Amniotic stem cell (primary cell): ENCODE measurements at regions not wholly inside any gene's neighbourhood (a gene's known extent, or its start where the extent isn't known, plus 50 kb on each side); places are given as distances from the start of the nearest gene placed in this dataset.
"Not testable (repeated sequence)": the region's sequence is repeated elsewhere in the genome, so short reads cannot be mapped to it uniquely, and the experiment has no call there.

Experiments
- DNase-seq: peaks from one replicate; lab custom pipeline; 2025; lab: John Stamatoyannopoulos, UW

- no peak for DNase-seq
Observed at GRCh38 chr1:194062962-194063361, 876.5 kb upstream of the B3GALT2 start.

- no peak for DNase-seq
Observed at GRCh38 chr1:194062526-194062925, 876.1 kb upstream of the B3GALT2 start.

- DNase-seq: no peak
Observed at GRCh38 chr1:194060481-194060880, 874.1 kb upstream of the B3GALT2 start.

GRCh38 chr1:194058268-194058667 lies 871.9 kb upstream of the B3GALT2 start:
- not testable (repeated sequence) for DNase-seq

GRCh38 chr1:194056169-194056568 lies 869.8 kb upstream of the B3GALT2 start:
- DNase-seq: no peak

GRCh38 chr1:194055536-194055935 lies 869.1 kb upstream of the B3GALT2 start:
- no peak for DNase-seq

- DNase-seq: no peak
Observed at GRCh38 chr1:194052514-194053338, 866.3 kb upstream of the B3GALT2 start.

GRCh38 chr1:194047921-194048320 lies 861.5 kb upstream of the B3GALT2 start:
- no peak for DNase-seq

GRCh38 chr1:194047206-194047605 lies 860.8 kb upstream of the B3GALT2 start:
- no peak for DNase-seq

GRCh38 chr1:194045416-194045815 lies 859.0 kb upstream of the B3GALT2 start:
- DNase-seq: no peak

GRCh38 chr1:194044892-194045291 lies 858.5 kb upstream of the B3GALT2 start:
- no peak for DNase-seq

- no peak for DNase-seq
Observed at GRCh38 chr1:194043984-194044755, 857.8 kb upstream of the B3GALT2 start.

- no peak for DNase-seq
Observed at GRCh38 chr1:194042736-194043135, 856.3 kb upstream of the B3GALT2 start.

- DNase-seq: no peak
Observed at GRCh38 chr1:194040496-194040895, 854.1 kb upstream of the B3GALT2 start.

- no peak for DNase-seq
Observed at GRCh38 chr1:194039578-194039977, 853.2 kb upstream of the B3GALT2 start.

GRCh38 chr1:194033646-194034045 lies 847.2 kb upstream of the B3GALT2 start:
- DNase-seq: no peak

GRCh38 chr1:194028002-194028401 lies 841.6 kb upstream of the B3GALT2 start:
- no peak for DNase-seq

GRCh38 chr1:194026422-194026821 lies 840.0 kb upstream of the B3GALT2 start:
- no peak for DNase-seq

GRCh38 chr1:194024659-194025058 lies 838.2 kb upstream of the B3GALT2 start:
- DNase-seq: no peak

GRCh38 chr1:194014014-194014413 lies 827.6 kb upstream of the B3GALT2 start:
- no peak for DNase-seq

GRCh38 chr1:194013561-194013960 lies 827.1 kb upstream of the B3GALT2 start:
- no peak for DNase-seq

GRCh38 chr1:194004146-194004545 lies 817.7 kb upstream of the B3GALT2 start:
- DNase-seq: no peak

GRCh38 chr1:194001726-194002350 lies 815.4 kb upstream of the B3GALT2 start:
- DNase-seq: not testable (repeated sequence)
